IMR-90 (cell line): ENCODE measurements at regions not wholly inside any gene's neighbourhood (a gene's known extent, or its start where the extent isn't known, plus 50 kb on each side); places are given as distances from the start of the nearest gene placed in this dataset.

Source experiments
- ATAC-seq: fragments of 200-7000 bp; cut with Tn5 transposase; 2 replicates; pipeline ENCODE4 v1.9.1; 2020; ENCODE audit warnings: low read depth, mild to moderate bottlenecking, moderate library complexity
- BruUV-seq: library from RNA; stranded (reverse); fragments of 400-500 nt; replicated peaks from 2 replicates; lab custom pipeline; 2021; lab: Mats Ljungman, UMichigan
- CTCF ChIA-PET: fragments of 300-600 bp; formaldehyde crosslinking; extraction: SDS; loops from one replicate; lab custom pipeline; 2021; ENCODE audit warnings: antibody characterized with exemption; lab: Yijun Ruan, JAX
- POLR2A ChIA-PET: fragments of 300-600 bp; sonication (Branson Sonifier 250); formaldehyde crosslinking; loops from one replicate; lab custom pipeline; 2022; ENCODE audit warnings: antibody characterized with exemption; ENCODE audit not compliant: unreplicated experiment; lab: Charles Lee
- DNase-seq: peaks from one replicate; pipeline ENCODE4 v3.0.0; 2013
- H2AFZ ChIP-seq: replicated peaks from 2 replicates; pipeline ENCODE3; 2013; ENCODE audit warnings: low read length, mild to moderate bottlenecking; ENCODE audit not compliant: poor library complexity
- H2AK5ac ChIP-seq: 2 replicates; pipeline ENCODE4 v1.6.1; 2013; ENCODE audit warnings: low read depth, low read length, inconsistent platforms
- H2AK9ac ChIP-seq: replicated peaks from 2 replicates; pipeline ENCODE3; 2013; ENCODE audit warnings: mild to moderate bottlenecking, low read depth, low read length, moderate library complexity; ENCODE audit not compliant: poor library complexity
- H2BK120ac ChIP-seq: 2 replicates; pipeline ENCODE4 v1.6.1; 2013; ENCODE audit warnings: low read depth, low read length, inconsistent platforms
- H2BK15ac ChIP-seq: 3 replicates; pipeline ENCODE4 v1.6.1; 2013; ENCODE audit warnings: low read depth, low read length, inconsistent platforms
- H2BK20ac ChIP-seq: 2 replicates; pipeline ENCODE4 v1.6.1; 2013; ENCODE audit warnings: low read depth, mild to moderate bottlenecking, inconsistent platforms, low read length, moderate library complexity
- H2BK5ac ChIP-seq: 2 replicates; pipeline ENCODE4 v1.6.1; 2013; ENCODE audit warnings: mild to moderate bottlenecking, low read depth, low read length, inconsistent platforms; ENCODE audit not compliant: poor library complexity, severe bottlenecking
- H3K14ac ChIP-seq: replicated peaks from 2 replicates; pipeline ENCODE4 v1.6.1; 2013; ENCODE audit warnings: low read depth, low read length, inconsistent platforms
- H3K18ac ChIP-seq: 2 replicates; pipeline ENCODE4 v1.6.1; 2013; ENCODE audit warnings: low read depth, low read length, control low read depth
- H3K23ac ChIP-seq: 2 replicates; pipeline ENCODE4 v1.6.1; 2013; ENCODE audit warnings: low read depth, low read length, inconsistent platforms
- H3K27ac ChIP-seq: 2 replicates; pipeline ENCODE4 v1.5.1; 2013; ENCODE audit warnings: mild to moderate bottlenecking, control low read depth, low read length; ENCODE audit not compliant: insufficient read depth
- H3K27me3 ChIP-seq: 2 replicates; pipeline ENCODE4 v1.6.1; 2013; ENCODE audit warnings: low read length; ENCODE audit not compliant: control insufficient read depth, insufficient read depth
- H3K36me3 ChIP-seq: 2 replicates; pipeline ENCODE4 v1.6.1; 2013; ENCODE audit warnings: low read length, mixed read lengths; ENCODE audit not compliant: control insufficient read depth, insufficient read depth
- H3K4ac ChIP-seq: 2 replicates; pipeline ENCODE4 v1.6.1; 2013; ENCODE audit warnings: low read depth, low read length, inconsistent platforms
- H3K4me1 ChIP-seq: 2 replicates; pipeline ENCODE4 v1.6.1; 2013; ENCODE audit warnings: low read length, mixed read lengths; ENCODE audit not compliant: control insufficient read depth, insufficient read depth
- H3K4me2 ChIP-seq: 2 replicates; pipeline ENCODE4 v1.6.1; 2013; ENCODE audit warnings: low read depth, mild to moderate bottlenecking, control low read depth, low read length, moderate library complexity
- H3K4me3 ChIP-seq: 2 replicates; pipeline ENCODE4 v1.5.1; 2013; ENCODE audit warnings: low read depth, mild to moderate bottlenecking, control low read depth, low read length, moderate library complexity; ENCODE audit not compliant: insufficient read depth
- H3K56ac ChIP-seq: 2 replicates; pipeline ENCODE4 v1.6.1; 2013; ENCODE audit warnings: low read length, inconsistent platforms; ENCODE audit not compliant: insufficient read depth; ENCODE audit errors: extremely low read depth
- H3K79me1 ChIP-seq, 2 experiments: 2 replicates each; pipeline ENCODE4 v1.6.1; 2013; ENCODE audit warnings: low read length in 2 of 2, inconsistent platforms in 1 of 2, low read depth in 1 of 2
- H3K9ac ChIP-seq: 2 replicates; pipeline ENCODE4 v1.6.1; 2013; ENCODE audit warnings: low read depth, low read length, control low read depth
- H3K9me1 ChIP-seq: 2 replicates; pipeline ENCODE4 v1.6.1; 2013; ENCODE audit warnings: low read length, inconsistent platforms; ENCODE audit not compliant: insufficient read depth
- H3K9me3 ChIP-seq: 2 replicates; pipeline ENCODE4 v1.6.1; 2013; ENCODE audit warnings: low read length; ENCODE audit not compliant: control insufficient read depth, insufficient read depth
- H4K20me1 ChIP-seq: 2 replicates; pipeline ENCODE4 v1.6.1; 2013; ENCODE audit warnings: low read length, inconsistent platforms; ENCODE audit not compliant: insufficient read depth
- H4K5ac ChIP-seq: 2 replicates; pipeline ENCODE4 v1.6.1; 2013; ENCODE audit warnings: mild to moderate bottlenecking, low read depth, low read length, control low read depth
- H4K8ac ChIP-seq, 2 experiments: 2 replicates each; pipeline ENCODE4 v1.6.1; 2013; ENCODE audit warnings: low read depth in 2 of 2, low read length in 2 of 2, control low read depth in 1 of 2, inconsistent platforms in 1 of 2
- H4K91ac ChIP-seq: 2 replicates; pipeline ENCODE4 v1.6.1; 2013; ENCODE audit warnings: low read depth, low read length, inconsistent platforms; ENCODE audit not compliant: insufficient read depth
- MXI1 ChIP-seq: IDR thresholded peaks from 2 replicates; pipeline ENCODE4 v1.6.1; 2012; ENCODE audit warnings: low read depth, mild to moderate bottlenecking, low read length, moderate library complexity, borderline replicate concordance
- POLR2A ChIP-seq: IDR thresholded peaks from 2 replicates; pipeline ENCODE4 v1.6.1; 2012; ENCODE audit warnings: mild to moderate bottlenecking, low read depth, low read length
- WGBS, 2 experiments: methylation state at CpG; one replicate each; pipeline versions ENCODE4 v1.1.5 to v1.1.7; 2013; ENCODE audit warnings: missing lambda C conversion rate in 2 of 2; ENCODE audit not compliant: insufficient read length in 1 of 2; ENCODE audit errors: extremely low coverage in 2 of 2; 5-methylcytosine and 5-hydroxymethylcytosine counted together
- dilution Hi-C: fragments of 300-500 bp; cut with HindIII; formaldehyde crosslinking; loops from one replicate; pipeline ENCODE4 v1.14.3; 2018; ENCODE audit warnings: low sequenced_read_pairs; ENCODE audit not compliant: unreplicated experiment
- in situ Hi-C: fragments of 300-500 bp; cut with MboI; formaldehyde crosslinking; loops from 3 replicates; pipeline ENCODE4 v1.14.3; 2019; ENCODE audit warnings: low sequenced_read_pairs, inconsistent platforms, mixed read lengths
- intact Hi-C: fragments of 100-400 bp; cut with micrococcal nuclease; formaldehyde crosslinking; loops from 2 replicates; pipeline ENCODE4 v1.10.0; 2022

DNA sequence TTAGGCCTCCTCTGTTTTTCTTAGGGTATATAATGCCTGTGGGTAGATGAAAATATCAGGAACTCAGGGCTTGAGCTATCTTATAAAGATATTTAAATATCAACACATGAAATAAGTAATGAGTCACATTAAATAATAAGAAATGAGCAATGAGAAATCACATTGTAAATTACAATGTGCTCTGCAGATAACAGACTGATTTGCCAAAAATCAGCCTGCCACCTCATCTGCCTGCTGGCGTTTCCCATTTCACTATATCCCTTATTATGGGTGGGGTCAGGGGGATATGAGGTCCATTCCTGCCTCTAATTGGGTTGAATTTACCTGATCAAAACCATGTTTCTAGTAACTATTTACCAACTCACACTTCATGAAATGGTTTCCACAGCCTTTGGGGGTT lies 335.2 kb downstream of the CDC5L start:
- Histone ChIP-seq H3K9ac (no peak overlapping the region), H4K5ac (no peak overlapping the region), H2BK20ac (no peak overlapping the region), H2BK15ac (no peak overlapping the region), H3K36me3 (no peaks in the 10 kb centered on the region), H4K20me1 (no peaks in the 10 kb centered on the region), H2BK5ac (no peak overlapping the region), H3K4me3 (no peak overlapping the region), H3K4me2 (no peak overlapping the region), H3K79me1 (no peaks in the 10 kb centered on the region), H3K14ac (no peak overlapping the region), H3K56ac (no peak overlapping the region), H2AFZ (no peak overlapping the region), H3K27me3 (peaks cover 47% of the 10 kb centered on the region), H3K23ac (no peak overlapping the region), H3K9me3 (no peaks in the 10 kb centered on the region), H3K9me1 (0 out of 2 replicates have a peak, but pooled peaks cover 3% of the 10 kb centered on the region), H3K27ac (no peak overlapping the region), H2AK5ac (no peak overlapping the region), H4K8ac (no peak overlapping the region), H3K4me1 (no peaks in the 10 kb centered on the region), H2BK120ac (no peak overlapping the region), H3K4ac (no peak overlapping the region), H2AK9ac (no peak overlapping the region), H4K91ac (no peak overlapping the region), H3K18ac (no peak overlapping the region)
- ChIA-PET POLR2A (no interaction called here), CTCF (no interaction called here)
- in situ Hi-C loops (no loop called here), intact Hi-C loops (no loop called here), dilution Hi-C loops (no loop called here)
- DNase-seq (no peak), ATAC-seq (no peak)
- no peak for TF ChIP-seq MXI1
- TF ChIP-seq POLR2A, result no peak
- BruUV-seq, result no TSS peak
- WGBS, 2 experiments, result no CpG with 5 or more reads among the region's 1 CpG
